Adipose tissue (tissue), 3 donors: ENCODE measurements at regions not wholly inside any gene's neighbourhood (a gene's known extent, or its start where the extent isn't known, plus 50 kb on each side); places are given as distances from the start of the nearest gene placed in this dataset.

Experiments used
- H3K27ac ChIP-seq: one replicate; pipeline ENCODE4 v1.5.1; 2013; ENCODE audit warnings: low read depth, low read length
- WGBS, 3 donors: extraction: QIAGEN DNeasy Blood & Tissue Kit; methylation state at CpG; one replicate each; pipeline ENCODE4 v1.1.7; 2013; 5-methylcytosine and 5-hydroxymethylcytosine counted together
- donor health status: healthy with polysubstance abuse.
- donor health status: Bipolar disorder and iron deficiency.
- donor health status: healthy.

DNA sequence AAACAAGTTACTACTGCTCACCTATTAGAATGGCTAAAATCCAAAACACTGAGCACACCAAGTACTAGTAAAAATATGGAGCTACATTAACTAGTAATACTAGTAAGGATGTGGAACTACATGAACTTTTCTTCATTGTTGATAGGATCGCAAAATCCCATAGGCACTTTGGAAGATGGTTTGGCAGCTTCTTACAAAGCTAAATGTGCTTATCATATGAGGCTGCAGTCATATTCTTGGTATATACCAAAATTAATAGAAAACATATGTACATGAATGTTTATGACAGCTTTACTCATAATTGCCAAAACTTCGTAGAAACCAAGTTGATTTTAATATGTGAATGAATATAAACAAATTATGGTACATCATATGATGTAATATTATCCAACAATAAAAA lies 366.8 kb upstream of the KCNMB2 start:
- WGBS, 3 donors, result 85 to 90% (median 89%) methylated on average over 2 of the region's 2 CpGs
- H3K27ac ChIP-seq, result no peak overlapping the region

DNA sequence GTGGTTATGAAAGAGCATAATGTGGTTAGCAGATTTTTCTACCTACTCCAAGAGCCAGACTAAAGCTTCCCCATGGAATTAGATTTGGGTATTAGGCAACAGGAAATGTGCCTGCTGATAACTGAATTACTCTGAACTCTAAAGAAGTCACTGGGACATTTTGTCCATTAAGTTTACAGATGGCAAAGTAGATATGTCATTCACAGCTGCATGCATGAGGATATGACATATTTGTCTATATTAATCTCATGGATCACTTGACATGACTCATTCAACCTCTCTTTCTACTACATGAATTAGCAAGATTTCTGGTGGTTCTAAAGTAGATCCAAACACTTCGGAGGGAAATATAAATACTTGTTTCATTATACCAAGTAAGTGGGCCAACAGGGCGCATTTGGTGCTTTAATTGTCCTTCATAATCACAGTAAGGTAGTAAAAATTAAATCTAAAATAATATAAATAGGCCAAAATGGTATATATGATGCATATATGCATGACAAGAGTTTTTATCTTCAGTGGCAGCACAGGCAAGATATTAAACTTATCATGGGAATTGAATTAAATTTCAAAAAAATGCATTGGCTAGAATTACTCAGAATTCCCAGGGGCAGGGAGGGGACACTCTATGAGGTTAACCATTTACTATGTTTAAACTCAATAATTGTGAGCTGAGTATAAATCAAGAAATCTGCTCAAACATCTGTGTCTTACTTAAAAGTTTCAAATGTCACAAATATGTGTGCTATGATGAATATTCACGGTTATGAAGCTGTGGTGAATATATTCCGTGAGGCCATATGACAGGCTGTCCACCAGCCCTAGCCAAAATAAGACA lies 365.3 kb upstream of the KCNMB2 start:
- 74 to 87% (median 74%) methylated on average over 4 of the region's 4 CpGs for WGBS, 3 donors
- H3K27ac ChIP-seq, result no peak overlapping the region

DNA sequence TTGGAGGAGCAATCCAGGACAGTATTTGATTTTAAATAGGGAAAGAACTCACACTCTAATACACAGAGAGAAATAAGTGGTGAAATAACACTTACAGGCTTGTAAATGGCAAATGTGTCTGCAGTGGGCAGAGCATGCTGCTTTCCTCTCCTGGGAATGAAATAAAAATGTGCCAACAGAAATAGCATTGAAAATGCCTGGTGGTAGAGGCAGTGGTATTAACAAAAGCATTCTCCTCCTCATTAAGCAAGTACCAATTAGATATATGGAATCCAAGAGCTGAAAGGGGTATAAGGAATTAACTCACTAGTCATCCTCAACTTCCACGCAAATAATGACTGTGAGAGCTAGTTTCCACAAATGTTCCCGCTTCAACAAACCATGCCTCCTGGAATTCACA lies 364.1 kb upstream of the KCNMB2 start:
- H3K27ac ChIP-seq, result no peak overlapping the region
- 97 to 100% (median 98%) methylated on average over 2 of the region's 2 CpGs for WGBS, 3 donors

DNA sequence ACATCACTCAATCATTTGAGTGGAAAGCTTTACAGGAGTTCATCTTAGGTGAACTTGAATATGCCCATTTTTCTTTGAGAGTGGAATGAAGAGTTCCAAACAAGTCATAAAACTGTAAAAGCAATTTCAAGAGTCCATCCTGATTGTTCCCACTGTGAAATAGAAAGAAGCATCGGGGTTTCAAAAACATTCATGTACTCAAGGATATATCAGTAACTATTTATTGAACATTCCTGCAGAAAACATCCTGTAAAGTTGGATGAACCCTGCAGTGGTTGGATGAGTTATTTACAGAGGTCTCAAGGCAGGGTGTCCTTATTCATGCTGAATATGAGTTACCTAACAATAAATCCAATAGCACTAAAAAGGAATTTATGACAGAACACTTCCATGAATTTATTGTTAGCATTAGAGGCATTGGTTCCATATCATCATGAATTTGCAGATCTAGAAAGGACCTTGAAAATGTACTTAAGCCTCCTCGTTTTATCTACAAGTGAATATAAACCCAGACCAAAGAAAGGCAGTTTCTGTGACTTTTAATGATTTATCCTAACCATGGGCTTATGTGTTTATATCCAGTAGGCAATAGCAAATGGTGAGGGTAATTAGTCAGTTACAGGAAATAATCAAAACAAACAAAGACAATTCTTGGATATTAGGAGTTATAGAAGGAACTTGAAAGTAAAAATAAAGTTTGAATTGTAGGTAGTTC lies 361.9 kb upstream of the KCNMB2 start:
- no peak overlapping the region for H3K27ac ChIP-seq
- 61 to 81% (median 72%) methylated on average over 2 of the region's 2 CpGs for WGBS, 3 donors

DNA sequence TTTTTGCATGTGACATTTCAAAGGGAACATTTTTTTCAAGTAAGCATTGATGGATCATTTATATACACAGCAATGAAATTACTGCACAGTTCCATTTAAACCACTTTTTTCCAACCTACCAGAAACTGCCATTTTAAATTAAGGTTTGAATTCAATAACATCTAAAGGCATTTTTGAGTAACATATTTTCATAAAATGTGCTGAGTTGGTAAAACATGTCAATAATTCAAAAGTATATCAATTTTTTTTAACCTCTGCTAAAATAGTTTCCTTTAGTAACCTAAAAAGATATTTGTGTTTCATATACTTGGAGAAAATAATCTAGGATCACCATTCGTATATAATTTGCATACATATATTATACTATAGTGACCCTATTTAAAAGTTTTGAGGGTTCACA lies 355.1 kb upstream of the KCNMB2 start:
- WGBS, 3 donors, result 94 to 100% (median 95%) methylated on average over 1 of the region's 1 CpG
- no peak overlapping the region for H3K27ac ChIP-seq

DNA sequence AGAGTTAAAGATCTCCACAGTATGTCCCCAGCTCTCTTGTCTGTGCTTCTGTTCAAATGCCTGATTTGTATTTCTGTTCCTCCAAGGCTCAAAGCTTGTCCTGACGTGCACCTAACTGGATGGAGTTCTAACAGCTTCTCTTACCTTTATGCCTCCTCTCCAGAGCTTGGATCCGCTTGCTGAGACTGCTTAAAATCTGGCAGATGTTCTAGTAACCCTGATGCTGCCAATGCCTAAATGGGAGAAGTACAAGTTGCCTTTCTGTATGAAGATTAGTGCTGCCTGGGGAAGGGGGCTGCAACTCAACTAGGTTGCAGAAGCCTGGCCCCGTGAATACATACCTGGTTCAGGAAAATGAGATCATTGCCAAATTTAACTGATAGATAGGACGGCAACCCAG lies 354.5 kb upstream of the KCNMB2 start:
- 80 to 88% (median 85%) methylated on average over 4 of the region's 4 CpGs for WGBS, 3 donors
- no peak overlapping the region for H3K27ac ChIP-seq

DNA sequence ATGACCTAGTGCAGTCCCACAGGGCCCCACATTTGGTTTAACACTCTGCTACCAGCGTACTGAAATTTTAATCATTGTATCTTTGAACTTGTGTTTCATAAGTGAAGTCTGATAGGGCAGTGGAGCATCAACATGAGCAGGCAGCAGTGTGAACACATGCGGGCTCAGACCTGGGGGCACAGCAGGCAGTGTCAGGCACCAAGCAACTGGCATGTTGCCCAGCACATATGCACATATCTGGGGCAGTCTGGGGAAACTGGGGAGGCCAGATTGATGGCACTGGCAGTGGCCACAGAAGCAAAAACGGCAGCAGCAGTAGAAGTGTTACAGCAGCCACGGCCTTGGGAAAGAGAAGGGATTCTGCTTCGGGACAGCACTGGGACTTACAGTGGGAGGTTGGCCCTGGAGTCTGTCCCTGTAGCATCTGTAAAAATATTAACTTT lies 353.9 kb upstream of the KCNMB2 start:
- WGBS, 3 donors, result 68 to 78% (median 74%) methylated on average over 5 of the region's 5 CpGs
- H3K27ac ChIP-seq, result no peak overlapping the region

DNA sequence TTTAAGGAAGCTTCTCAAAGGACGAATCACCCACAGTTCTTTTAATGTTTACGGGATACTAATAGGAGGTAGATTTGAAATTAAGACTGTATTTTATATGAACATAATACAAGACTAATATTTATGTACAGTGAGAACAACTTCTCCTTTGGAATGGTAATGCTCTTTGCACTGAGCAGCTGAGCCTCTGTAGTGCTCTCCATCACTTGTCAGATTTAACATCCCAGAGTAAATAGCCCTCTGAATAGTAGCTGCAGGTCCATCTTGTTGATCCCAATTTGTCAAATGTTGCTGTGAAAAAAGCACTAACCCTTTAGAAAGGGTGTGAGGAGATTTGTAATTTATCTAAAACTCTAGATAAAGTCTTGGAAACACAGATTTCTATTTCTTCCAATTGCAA lies 351.4 kb upstream of the KCNMB2 start:
- no peak overlapping the region for H3K27ac ChIP-seq
- 93 to 99% (median 95%) methylated on average over 2 of the region's 2 CpGs for WGBS, 3 donors

DNA sequence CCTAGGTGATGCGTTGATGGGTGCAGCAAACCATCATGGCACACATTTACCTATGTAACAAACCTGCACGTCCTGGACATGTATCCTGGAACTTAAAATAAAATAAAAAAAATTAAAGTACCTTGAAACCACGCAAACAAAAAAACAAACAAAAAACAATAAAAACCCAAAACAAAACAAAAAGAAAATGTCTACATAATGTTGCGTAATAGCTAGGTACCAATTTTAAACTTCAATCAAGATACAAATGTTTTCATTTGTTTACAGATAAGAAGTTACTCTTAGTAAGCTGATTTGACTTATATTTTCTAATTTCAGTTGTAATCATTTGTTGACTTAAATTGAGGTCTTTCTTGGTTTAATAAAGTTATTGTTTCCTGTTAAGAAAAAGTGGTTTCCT lies 349.6 kb upstream of the KCNMB2 start:
- WGBS, 3 donors, result 88 to 96% (median 96%) methylated on average over 4 of the region's 4 CpGs
- no peak overlapping the region for H3K27ac ChIP-seq

DNA sequence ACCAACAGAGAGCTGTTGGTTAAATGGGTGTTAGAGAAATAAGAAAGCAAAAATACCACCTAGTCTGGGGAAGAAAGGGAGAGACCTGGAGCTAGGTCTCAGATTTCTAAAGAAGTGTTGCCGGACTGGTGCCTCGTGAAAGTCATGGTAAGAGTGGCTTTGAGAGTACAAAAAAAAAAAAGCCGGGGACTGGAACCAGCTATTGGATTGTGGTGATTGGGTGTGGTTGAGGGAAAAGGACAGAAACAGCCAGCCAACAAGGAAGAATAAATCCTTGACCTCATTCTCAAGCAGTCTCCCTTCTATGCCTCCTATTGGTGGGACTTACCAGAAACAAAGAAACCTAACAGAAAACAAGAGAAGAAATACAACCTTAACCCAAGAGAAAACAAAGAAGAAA lies 346.4 kb upstream of the KCNMB2 start:
- 87 to 97% (median 97%) methylated on average over 3 of the region's 3 CpGs for WGBS, 3 donors
- no peak overlapping the region for H3K27ac ChIP-seq

DNA sequence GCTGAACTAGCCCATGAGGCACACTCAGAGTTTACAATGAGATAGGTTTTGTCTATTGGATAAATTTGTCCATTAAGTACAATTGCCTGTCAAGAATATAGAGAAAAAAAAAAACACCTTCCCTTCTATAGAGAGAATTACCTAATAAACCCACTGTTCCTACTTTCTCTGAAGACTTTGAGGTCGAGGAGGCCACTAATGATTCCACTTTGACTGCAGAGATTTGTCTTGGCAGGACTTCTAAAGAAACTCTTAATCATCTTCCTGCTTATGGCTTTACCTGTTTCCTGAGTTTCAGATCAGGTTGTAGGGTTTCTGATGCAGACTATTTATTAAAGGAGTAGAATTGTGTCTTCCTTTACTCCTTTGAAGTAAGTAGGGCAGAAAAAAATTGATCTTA lies 342.4 kb upstream of the KCNMB2 start:
- WGBS, 3 donors, result 33 to 38% (median 34%) methylated on average over 1 of the region's 1 CpG
- no peak overlapping the region for H3K27ac ChIP-seq

DNA sequence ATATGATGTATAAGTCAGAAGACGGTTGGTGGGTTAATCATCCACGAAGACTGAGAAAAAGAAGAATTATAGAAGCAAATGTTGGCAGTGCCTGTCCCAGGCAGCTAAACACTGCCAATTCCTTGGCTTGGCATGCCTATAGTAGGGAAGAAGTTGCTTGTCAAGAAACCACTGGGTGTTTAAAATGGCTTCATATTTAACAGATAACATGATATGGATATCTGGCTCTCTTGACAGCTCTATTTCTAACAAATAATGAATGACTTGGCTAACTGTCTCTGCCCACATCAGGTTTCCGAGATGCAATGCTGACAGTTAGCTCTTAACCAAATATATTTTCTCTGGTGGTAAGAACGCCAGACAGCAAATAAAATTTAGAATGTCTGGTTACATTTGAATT lies 341.7 kb upstream of the KCNMB2 start:
- H3K27ac ChIP-seq, result no peak overlapping the region
- WGBS, 3 donors, result 68 to 89% (median 80%) methylated on average over 4 of the region's 4 CpGs

DNA sequence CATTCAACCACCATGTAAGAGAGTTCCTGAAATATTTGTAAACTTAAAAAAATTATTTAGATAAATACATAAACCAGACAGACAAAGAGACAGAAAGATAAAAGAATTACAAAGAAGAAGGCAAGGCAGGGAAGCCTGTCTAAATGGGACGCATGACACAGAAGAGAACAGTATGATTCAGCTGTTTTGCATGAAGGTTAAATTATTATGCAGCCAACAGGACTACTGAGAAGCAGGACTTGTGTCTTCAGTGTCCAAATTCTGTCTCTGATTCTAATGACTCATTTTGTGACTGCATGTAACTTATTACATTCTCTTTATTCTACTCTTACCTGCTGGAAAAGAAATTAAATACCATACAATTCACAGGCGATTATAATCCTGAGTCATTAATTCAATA lies 340.4 kb upstream of the KCNMB2 start:
- no peak overlapping the region for H3K27ac ChIP-seq
- 66 to 90% (median 73%) methylated on average over 2 of the region's 2 CpGs for WGBS, 3 donors

DNA sequence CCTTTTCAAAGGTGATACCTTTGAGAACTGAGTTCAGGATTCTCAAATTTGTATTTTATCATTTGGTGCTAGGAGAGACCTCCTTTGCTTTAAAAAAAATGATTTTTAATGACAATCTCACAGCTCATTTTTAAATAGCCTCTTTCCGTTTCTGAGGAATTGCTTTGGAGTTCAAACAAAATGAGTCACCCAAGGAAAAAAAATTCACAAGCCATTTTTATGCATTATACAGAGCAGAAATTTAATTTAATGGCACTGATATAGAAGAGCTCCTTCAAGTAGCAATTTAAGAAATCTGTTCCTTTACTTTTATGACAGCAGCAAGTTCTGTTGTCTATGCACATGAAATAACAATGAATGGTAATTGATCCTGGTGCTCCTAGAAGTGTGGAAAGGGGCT lies 337.9 kb upstream of the KCNMB2 start:
- no peak overlapping the region for H3K27ac ChIP-seq
- 60 to 81% (median 78%) methylated on average over 1 of the region's 1 CpG for WGBS, 3 donors

DNA sequence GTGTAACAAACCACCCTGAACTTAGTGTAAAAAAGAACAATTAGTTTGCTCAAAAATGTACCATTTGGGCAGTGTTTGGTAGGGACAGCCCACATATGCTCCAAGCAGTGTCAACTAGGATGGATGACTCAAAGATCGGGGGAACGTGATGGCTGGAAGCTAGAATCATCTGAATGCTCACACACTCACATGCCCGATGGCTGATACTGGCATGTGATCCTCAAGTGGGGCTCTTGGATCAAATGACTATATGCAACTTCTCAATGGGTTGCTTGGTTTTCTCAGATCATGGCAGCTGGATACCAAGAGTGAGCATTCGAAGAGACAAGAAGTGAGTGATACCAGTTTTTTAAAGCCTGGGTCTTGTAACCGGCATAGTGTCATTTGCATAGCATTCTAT lies 335.9 kb upstream of the KCNMB2 start:
- no peak overlapping the region for H3K27ac ChIP-seq
- 94 to 99% (median 95%) methylated on average over 5 of the region's 5 CpGs for WGBS, 3 donors

DNA sequence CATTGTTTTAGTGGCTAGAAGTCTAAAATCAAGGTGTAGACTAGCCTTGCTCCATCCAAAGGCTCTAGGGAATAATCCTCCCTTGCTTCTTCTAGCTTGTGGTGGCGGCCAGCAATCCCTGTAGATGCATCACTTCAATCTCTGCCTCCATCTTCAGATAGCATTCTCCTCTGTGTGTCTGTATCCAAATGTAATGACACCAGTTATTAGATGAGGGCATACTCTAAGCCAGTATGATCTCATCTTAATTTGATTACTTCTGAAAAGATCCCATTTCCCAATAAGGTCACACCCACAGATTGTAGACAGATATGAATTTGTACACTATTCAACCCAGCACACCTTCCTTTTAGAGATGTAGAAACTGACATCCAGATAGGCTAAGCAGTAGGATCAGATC lies 334.5 kb upstream of the KCNMB2 start:
- H3K27ac ChIP-seq, result no peak overlapping the region
- WGBS, 3 donors, result 92 to 97% (median 95%) methylated on average over 1 of the region's 1 CpG

DNA sequence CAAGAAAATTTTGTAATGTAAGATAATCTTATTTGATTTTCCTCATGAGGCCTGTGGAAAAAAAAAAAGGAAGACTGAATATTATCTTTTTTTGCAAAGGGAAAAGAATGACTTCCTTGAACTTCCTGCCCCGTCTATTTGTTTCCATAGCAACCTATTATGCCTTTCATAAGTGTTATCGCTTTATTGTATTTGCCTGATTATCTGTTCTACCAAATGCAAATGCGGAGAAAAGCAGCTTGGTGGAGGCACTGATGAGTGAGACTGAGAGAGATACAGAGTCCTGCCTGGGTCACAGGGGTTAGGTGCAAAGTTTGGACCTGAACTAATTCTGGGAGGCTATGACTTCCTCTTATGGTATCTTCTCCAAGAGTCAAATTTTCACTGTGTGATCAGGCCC lies 334.0 kb upstream of the KCNMB2 start:
- H3K27ac ChIP-seq, result no peak overlapping the region
- 18 to 48% (median 22%) methylated on average over 3 of the region's 3 CpGs for WGBS, 3 donors

DNA sequence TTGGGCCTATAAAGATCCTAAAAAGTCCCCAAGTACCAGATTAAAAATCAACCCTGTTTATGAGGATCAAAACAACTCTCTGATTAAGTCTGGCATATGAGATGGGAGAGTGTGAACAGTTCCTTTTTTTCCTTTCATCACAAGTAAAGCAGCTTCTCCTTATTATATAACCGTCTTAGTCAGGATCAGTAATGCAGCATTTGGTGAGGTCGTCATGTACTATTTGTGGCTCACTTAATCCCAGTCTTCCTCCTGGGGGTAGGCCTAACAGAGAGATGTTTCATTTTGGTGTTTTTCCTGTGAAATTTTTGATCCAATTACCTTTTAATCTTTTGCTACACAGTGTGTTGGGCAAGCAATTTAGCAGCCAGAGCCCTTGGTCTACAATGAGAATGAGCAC lies 333.1 kb upstream of the KCNMB2 start:
- no peak overlapping the region for H3K27ac ChIP-seq
- WGBS, 3 donors, result 45 to 76% (median 50%) methylated on average over 2 of the region's 2 CpGs

DNA sequence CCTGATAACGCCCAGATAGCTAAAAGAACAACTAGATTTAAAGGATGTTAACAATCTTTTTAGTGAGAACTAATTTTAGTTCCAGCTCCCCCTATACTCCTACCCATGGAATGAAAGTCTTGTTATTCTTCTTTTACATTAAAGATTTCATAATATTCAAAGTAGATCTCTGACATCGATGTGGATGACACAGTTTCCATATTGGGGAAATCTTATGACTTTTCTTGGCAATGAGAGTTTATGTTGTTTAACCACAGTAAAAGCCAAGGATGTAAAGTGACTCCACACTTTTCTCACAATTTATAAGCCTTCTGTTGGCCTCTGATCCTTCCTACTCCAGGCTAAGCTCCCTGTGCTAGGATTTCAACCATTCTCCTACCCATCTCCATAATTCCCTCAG lies 332.6 kb upstream of the KCNMB2 start:
- H3K27ac ChIP-seq, result no peak overlapping the region
- 64 to 84% (median 71%) methylated on average over 2 of the region's 2 CpGs for whole genome bisulfite sequencing, 3 donors

DNA sequence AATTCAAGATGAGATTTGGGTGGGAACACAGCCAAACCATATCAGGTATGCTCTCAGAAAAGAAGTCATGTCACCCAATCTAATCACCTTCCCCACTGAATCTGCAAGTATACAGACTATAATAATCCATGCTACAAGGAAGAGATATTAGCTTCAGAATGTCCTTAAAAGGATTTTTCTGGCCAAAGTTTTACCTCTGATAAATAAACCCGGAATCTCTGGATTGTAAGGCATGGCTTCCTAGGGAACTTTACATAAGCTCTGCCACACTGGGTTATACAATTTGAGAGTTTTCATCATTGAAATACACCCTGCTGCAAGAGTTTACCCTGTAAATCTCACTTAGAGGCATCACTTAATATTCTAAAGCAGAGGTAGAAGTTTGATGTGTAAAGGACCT lies 330.5 kb upstream of the KCNMB2 start:
- no peak overlapping the region for H3K27ac ChIP-seq
- WGBS, 3 donors, result 79 to 86% (median 81%) methylated on average over 1 of the region's 1 CpG
